WTC11 (cell line): ENCODE measurements at regions not wholly inside any gene's neighbourhood (a gene's known extent, or its start where the extent isn't known, plus 50 kb on each side); places are given as distances from the start of the nearest gene placed in this dataset.

ENCODE experiments used
- ATAC-seq: fragments of 200-7000 bp; cut with Tn5 transposase; 2 replicates; pipeline ENCODE4 v1.10.0; 2021; ENCODE audit warnings: mild to moderate bottlenecking, moderate library complexity
- CTCF ChIA-PET: fragments of 300-600 bp; sonication (Branson Sonifier 250); formaldehyde crosslinking; loops from one replicate; lab custom pipeline; 2021; ENCODE audit warnings: antibody characterized with exemption; lab: Charles Lee
- POLR2A ChIA-PET: fragments of 350-600 bp; sonication (Branson Sonifier 250); formaldehyde crosslinking; loops from one replicate; lab custom pipeline; 2021; ENCODE audit warnings: antibody characterized with exemption; lab: Charles Lee
- DNase-seq: peaks from one replicate; pipeline ENCODE4 v3.0.0; 2021; ENCODE audit warnings: low spot score
- H3K27ac Mint-ChIP-seq: 2 replicates; pipeline ENCODE4 v1.8.0; 2021; ENCODE audit warnings: mixed read lengths
- H3K27me3 Mint-ChIP-seq: 2 replicates; pipeline ENCODE4 v1.8.0; 2021; ENCODE audit warnings: low read depth, mild to moderate bottlenecking, moderate library complexity, mixed read lengths
- H3K36me3 Mint-ChIP-seq: 2 replicates; pipeline ENCODE4 v1.8.0; 2021; ENCODE audit warnings: mixed read lengths
- H3K4me1 Mint-ChIP-seq: 2 replicates; pipeline ENCODE4 v1.8.0; 2022; ENCODE audit warnings: mixed read lengths
- H3K4me3 Mint-ChIP-seq: 2 replicates; pipeline ENCODE4 v1.8.0; 2021; ENCODE audit warnings: mild to moderate bottlenecking, moderate library complexity, mixed read lengths
- H3K9me3 Mint-ChIP-seq: 2 replicates; pipeline ENCODE4 v1.8.0; 2021; ENCODE audit warnings: mixed read lengths
- ATF3 ChIP-seq: sonication (generic); formaldehyde crosslinking; conservative IDR thresholded peaks from 2 replicates; pipeline ENCODE4 v1.8.1; 2022; ENCODE audit warnings: mild to moderate bottlenecking, missing genetic modification reagents
- CDX4 ChIP-seq: fragments of 250-450 bp; sonication (Bioruptor Pico); IDR thresholded peaks from 2 replicates; pipeline ENCODE4 v1.9.0; 2021; ENCODE audit warnings: moderate library complexity, mild to moderate bottlenecking, inconsistent platforms, borderline replicate concordance
- CREM ChIP-seq: sonication (generic); formaldehyde crosslinking; IDR thresholded peaks from 2 replicates; pipeline ENCODE4 v1.8.1; 2022; ENCODE audit warnings: mild to moderate bottlenecking, missing genetic modification reagents, moderate library complexity
- E2F4 ChIP-seq: sonication (generic); formaldehyde crosslinking; IDR thresholded peaks from 2 replicates; pipeline ENCODE4 v1.8.1; 2022; ENCODE audit warnings: low read depth, mild to moderate bottlenecking, moderate library complexity, missing genetic modification reagents, borderline replicate concordance
- ESRRA ChIP-seq: sonication (generic); formaldehyde crosslinking; IDR thresholded peaks from 2 replicates; pipeline ENCODE4 v1.8.1; 2022; ENCODE audit warnings: mild to moderate bottlenecking, missing genetic modification reagents, borderline replicate concordance
- GABPB1 ChIP-seq: sonication (generic); formaldehyde crosslinking; IDR thresholded peaks from 2 replicates; pipeline ENCODE4 v1.8.1; 2023; ENCODE audit warnings: mild to moderate bottlenecking, missing genetic modification reagents
- GRHL2 ChIP-seq: fragments of 250-450 bp; sonication (Bioruptor Pico); IDR thresholded peaks from 2 replicates; pipeline ENCODE4 v1.8.0; 2022; ENCODE audit warnings: mild to moderate bottlenecking, moderate library complexity; ENCODE audit not compliant: insufficient replicate concordance, severe bottlenecking
- MLX ChIP-seq: sonication (generic); formaldehyde crosslinking; IDR thresholded peaks from 2 replicates; pipeline ENCODE4 v1.8.1; 2023; ENCODE audit warnings: mild to moderate bottlenecking, missing genetic modification reagents, moderate library complexity
- MXD4 ChIP-seq: fragments of 250-450 bp; sonication (Bioruptor Pico); IDR thresholded peaks from 2 replicates; pipeline ENCODE4 v1.8.0; 2021; ENCODE audit warnings: mild to moderate bottlenecking, moderate library complexity, borderline replicate concordance
- NFYB ChIP-seq: sonication (generic); formaldehyde crosslinking; conservative IDR thresholded peaks from 2 replicates; pipeline ENCODE4 v1.8.0; 2022; ENCODE audit warnings: low read depth, missing genetic modification reagents
- NR3C1 ChIP-seq: sonication (generic); formaldehyde crosslinking; conservative IDR thresholded peaks from 2 replicates; pipeline ENCODE4 v1.8.1; 2023; ENCODE audit warnings: low read depth, mild to moderate bottlenecking, missing genetic modification reagents
- OVOL2 ChIP-seq: fragments of 250-450 bp; sonication (Bioruptor Pico); IDR thresholded peaks from 2 replicates; pipeline ENCODE4 v1.9.0; 2021; ENCODE audit warnings: mild to moderate bottlenecking, borderline replicate concordance
- RORB ChIP-seq: fragments of 250-450 bp; sonication (Bioruptor Pico); IDR thresholded peaks from 2 replicates; pipeline ENCODE4 v1.9.0; 2021; ENCODE audit warnings: mild to moderate bottlenecking
- TP53 ChIP-seq: sonication (generic); formaldehyde crosslinking; IDR thresholded peaks from 2 replicates; pipeline ENCODE4 v1.8.1; 2023; ENCODE audit warnings: mild to moderate bottlenecking, missing genetic modification reagents
- USF1 ChIP-seq: sonication (generic); formaldehyde crosslinking; IDR thresholded peaks from 2 replicates; pipeline ENCODE4 v1.8.0; 2022; ENCODE audit warnings: mild to moderate bottlenecking, missing genetic modification reagents
- USF2 ChIP-seq: sonication (generic); formaldehyde crosslinking; IDR thresholded peaks from 2 replicates; pipeline ENCODE4 v1.8.1; 2023; ENCODE audit warnings: mild to moderate bottlenecking, missing genetic modification reagents, moderate library complexity
- ZMAT4 ChIP-seq: fragments of 250-450 bp; sonication (Bioruptor Pico); IDR thresholded peaks from 2 replicates; pipeline ENCODE4 v1.9.0; 2021; ENCODE audit warnings: mild to moderate bottlenecking
- ZNF121 ChIP-seq: sonication (generic); formaldehyde crosslinking; IDR thresholded peaks from 2 replicates; pipeline ENCODE4 v1.8.0; 2023; ENCODE audit warnings: missing genetic modification reagents
- ZNF317 ChIP-seq: sonication (generic); formaldehyde crosslinking; IDR thresholded peaks from 2 replicates; pipeline ENCODE4 v1.8.1; 2023; ENCODE audit warnings: low read depth, mild to moderate bottlenecking, moderate library complexity, missing genetic modification reagents, borderline replicate concordance
- ZNF416 ChIP-seq: fragments of 250-450 bp; sonication (Bioruptor Pico); IDR thresholded peaks from 2 replicates; pipeline ENCODE4 v1.9.0; 2021; ENCODE audit warnings: mild to moderate bottlenecking, inconsistent platforms
- ZSCAN18 ChIP-seq: fragments of 250-450 bp; sonication (Bioruptor Pico); IDR thresholded peaks from 2 replicates; pipeline ENCODE4 v2.1.2; 2022; ENCODE audit warnings: mild to moderate bottlenecking, moderate library complexity

- Mint-ChIP-seq H3K9me3 (peaks cover 5% of the 10 kb centered on the region; the same call in 1 of the 2 replicates), H3K4me1 (peaks cover 25% of the 10 kb centered on the region), H3K27ac (no peak overlapping the region), H3K36me3 (peaks cover under 1% of the 10 kb centered on the region), H3K27me3 (peaks cover 3% of the 10 kb centered on the region; the same call in 1 of the 2 replicates), H3K4me3 (no peak overlapping the region)
- ATAC-seq (peak; percentile 98), DNase-seq (peak; percentile 69)
- CTCF ChIA-PET = interaction anchor here (0.6 to 1.9 kb wide), 15 partner anchors 14 to 313 kb away, joined by 3 to 7 read pairs (median 3); partner anchors contain the start of genes HS1BP3, LDAH, RHOB and SDC1
- POLR2A ChIA-PET = interaction anchor here (0.6 to 2.3 kb wide), 4 partner anchors 25 to 63 kb away, joined by 3 to 19 read pairs (median 3); partner anchors contain the start of gene RHOB
- peak; percentile 95 for TF ChIP-seq USF2
- TF ChIP-seq ATF3 = no peak
- TF ChIP-seq NFYB = peak; percentile 90
- TF ChIP-seq USF1 (CRISPR knock-in tag) = peak; percentile 93
These were observed 63.1 kb downstream of the RHOB start for GRCh38 chr2:20509770-20510490.

- H3K4me1 Mint-ChIP-seq = peaks cover 24% of the 10 kb centered on the region
- ATAC-seq (no peak), DNase-seq (no peak)
- peaks cover 2% of the 10 kb centered on the region for H3K36me3 Mint-ChIP-seq
- TF ChIP-seq TP53 (CRISPR knock-in tag) = no peak
- no peak for TF ChIP-seq NR3C1 (CRISPR knock-in tag)
- TF ChIP-seq GABPB1 (CRISPR knock-in tag) = no peak
- no peak for TF ChIP-seq MLX (CRISPR knock-in tag)
- TF ChIP-seq ESRRA = no peak
- peaks cover 5% of the 10 kb centered on the region; the same call in 1 of the 2 replicates for H3K27me3 Mint-ChIP-seq
- peaks cover 11% of the 10 kb centered on the region; the same call in 1 of the 2 replicates for H3K9me3 Mint-ChIP-seq
- ChIA-PET POLR2A (no interaction called here), CTCF (interaction anchor here (1.1 to 1.9 kb wide), 3 partner anchors 58 to 140 kb away, joined by 3 to 7 read pairs (median 6); partner anchors contain the start of gene HS1BP3)
- no peak overlapping the region for H3K4me3 Mint-ChIP-seq
- no peak overlapping the region for H3K27ac Mint-ChIP-seq
These were observed 64.3 kb downstream of the RHOB start for GRCh38 chr2:20511130-20511529.

GRCh38 chr2:20512061-20512605, 65.3 kb downstream of the RHOB start:
- Mint-ChIP-seq H3K36me3 (peaks cover 2% of the 10 kb centered on the region), H3K27ac (no peak overlapping the region), H3K27me3 (peaks cover 5% of the 10 kb centered on the region; the same call in 1 of the 2 replicates), H3K9me3 (peaks cover 11% of the 10 kb centered on the region; the same call in 1 of the 2 replicates), H3K4me1 (peaks cover 14% of the 10 kb centered on the region), H3K4me3 (no peak overlapping the region)
- ChIA-PET POLR2A (no interaction called here), CTCF (interaction anchor here (0.8 kb wide), 1 partner anchor 130 kb away, joined by 3 read pairs; no protein-coding TSS in a partner anchor)
- no peak for ATAC-seq
- DNase-seq = no peak
- TF ChIP-seq GRHL2 (CRISPR knock-in tag) = no peak
- no peak for TF ChIP-seq CREM (CRISPR knock-in tag)
- no peak for TF ChIP-seq ZNF317 (CRISPR knock-in tag)
- TF ChIP-seq ZNF416 = no peak
- TF ChIP-seq MXD4 = no peak
- TF ChIP-seq OVOL2 = no peak
- no peak for TF ChIP-seq RORB (CRISPR knock-in tag)
- TF ChIP-seq CDX4 (CRISPR knock-in tag) = no peak
- no peak for TF ChIP-seq ZSCAN18 (CRISPR knock-in tag)
- TF ChIP-seq ZNF121 (CRISPR knock-in tag) = no peak
- TF ChIP-seq E2F4 (CRISPR knock-in tag) = no peak
- TF ChIP-seq ESRRA = no peak
- TF ChIP-seq ZMAT4 (CRISPR knock-in tag) = no peak
- TF ChIP-seq GABPB1 (CRISPR knock-in tag) = no peak
